Loucy (cell line): ENCODE measurements at regions not wholly inside any gene's neighbourhood (a gene's known extent, or its start where the extent isn't known, plus 50 kb on each side); places are given as distances from the start of the nearest gene placed in this dataset.

Source experiments
- H2AFZ ChIP-seq: fragments of 200-600 bp; sonication (generic); 2 replicates; pipeline ENCODE4 v1.6.0; 2016; ENCODE audit warnings: antibody characterized with exemption, mild to moderate bottlenecking, low read length, moderate library complexity
- H3F3A ChIP-seq: fragments of 200-600 bp; 2 replicates; pipeline ENCODE4 v1.6.0; 2016; ENCODE audit warnings: antibody characterized with exemption, low read depth, mild to moderate bottlenecking
- H3K27me3 ChIP-seq: fragments of 200-600 bp; sonication (generic); 2 replicates; pipeline ENCODE4 v1.6.1; 2014; ENCODE audit warnings: low read length, mild to moderate bottlenecking; ENCODE audit not compliant: insufficient read depth, poor library complexity, severe bottlenecking
- H3K36me3 ChIP-seq: fragments of 200-600 bp; sonication (generic); 2 replicates; pipeline ENCODE4 v1.6.1; 2016; ENCODE audit warnings: low read length; ENCODE audit not compliant: insufficient read depth
- H3K4me1 ChIP-seq: fragments of 200-600 bp; sonication (generic); 2 replicates; pipeline ENCODE4 v1.5.1; 2014; ENCODE audit warnings: low read length, mild to moderate bottlenecking; ENCODE audit not compliant: insufficient read depth, poor library complexity, severe bottlenecking
- H3K4me2 ChIP-seq: fragments of 200-600 bp; sonication (generic); 2 replicates; pipeline ENCODE4 v1.6.0; 2014; ENCODE audit warnings: antibody characterized with exemption, low read length, low read depth, mild to moderate bottlenecking; ENCODE audit not compliant: poor library complexity, severe bottlenecking
- H3K4me3 ChIP-seq: fragments of 200-600 bp; sonication (generic); 2 replicates; pipeline ENCODE4 v1.5.1; 2014; ENCODE audit warnings: low read length, mild to moderate bottlenecking, mixed read lengths; ENCODE audit not compliant: poor library complexity, severe bottlenecking
- H3K79me2 ChIP-seq: fragments of 200-600 bp; sonication (generic); 2 replicates; pipeline ENCODE4 v1.6.1; 2014; ENCODE audit warnings: low read length; ENCODE audit not compliant: insufficient read depth
- H3K9ac ChIP-seq: fragments of 200-600 bp; sonication (generic); 2 replicates; pipeline ENCODE4 v1.6.0; 2014; ENCODE audit warnings: mild to moderate bottlenecking, low read depth, low read length, moderate library complexity; ENCODE audit not compliant: poor library complexity, severe bottlenecking
- H3K9me2 ChIP-seq: fragments of 200-600 bp; sonication (generic); replicated peaks from 2 replicates; pipeline ENCODE4 v1.6.1; 2016; ENCODE audit warnings: low read depth, low read length, mixed read lengths
- H3K9me3 ChIP-seq: fragments of 200-600 bp; sonication (generic); 2 replicates; pipeline ENCODE4 v1.6.1; 2014; ENCODE audit warnings: mild to moderate bottlenecking, antibody characterized with exemption, low read length, low read depth; ENCODE audit not compliant: insufficient read depth
- H4K20me1 ChIP-seq: fragments of 200-600 bp; sonication (generic); 2 replicates; pipeline ENCODE4 v1.6.0; 2014; ENCODE audit warnings: antibody characterized with exemption, low read length, mild to moderate bottlenecking; ENCODE audit not compliant: insufficient read depth, poor library complexity, severe bottlenecking
- EZH2phosphoT487 ChIP-seq: fragments of 200-600 bp; IDR thresholded peaks from 2 replicates; pipeline ENCODE4 v1.6.1; 2018; ENCODE audit warnings: antibody characterized with exemption, mild to moderate bottlenecking, moderate library complexity, borderline replicate concordance
- TF ChIP-seq, protein P1 (sequence below): fragments of 200-600 bp; sonication (generic); conservative IDR thresholded peaks from 2 replicates; pipeline ENCODE4 v1.5.1; 2014; ENCODE audit warnings: mild to moderate bottlenecking, antibody characterized with exemption, low read length

DNA sequence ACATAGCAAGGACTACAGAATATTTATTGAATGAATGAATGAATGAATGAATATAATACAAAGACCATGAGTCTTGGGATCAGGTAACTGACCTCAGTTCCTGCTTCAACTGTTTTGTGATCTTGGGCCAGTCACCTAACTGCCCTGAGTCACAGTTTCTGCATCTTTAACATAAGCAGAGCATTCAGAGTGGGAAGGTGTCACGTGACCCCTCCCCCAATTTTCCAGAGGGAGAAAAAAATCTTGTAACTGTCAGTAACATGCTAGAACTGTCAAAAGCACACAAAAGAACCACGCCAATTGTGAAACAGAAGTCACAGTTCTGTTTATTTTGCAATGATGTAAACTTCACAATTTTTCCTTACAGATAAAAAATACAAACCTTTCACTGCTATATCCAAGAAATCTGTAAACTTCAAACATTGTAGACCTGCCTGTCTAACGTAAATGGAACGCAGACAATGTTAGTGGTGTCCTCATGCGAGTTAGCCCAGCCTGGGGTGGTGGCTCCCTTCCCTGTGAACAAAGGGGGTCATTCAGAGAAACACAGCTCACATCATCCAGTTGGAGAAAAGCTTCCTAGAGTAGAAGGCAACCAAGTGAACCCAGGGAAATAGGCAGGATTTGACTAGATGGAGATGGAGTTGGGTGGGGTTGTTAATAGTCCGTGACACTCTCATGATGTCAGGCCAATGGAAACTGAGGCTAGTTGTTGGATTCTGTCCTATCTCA lies 211.8 kb upstream of the ZC3H12A start:
- Histone ChIP-seq H3K4me1 (no peaks in the 10 kb centered on the region), H3K79me2 (no peaks in the 10 kb centered on the region), H2AFZ (no peak overlapping the region), H4K20me1 (no peaks in the 10 kb centered on the region), H3K27me3 (no peaks in the 10 kb centered on the region), H3K4me3 (no peak overlapping the region), H3F3A (no peaks in the 10 kb centered on the region), H3K4me2 (no peak overlapping the region), H3K9me3 (no peaks in the 10 kb centered on the region), H3K9me2 (no peaks in the 10 kb centered on the region), H3K9ac (no peak overlapping the region), H3K36me3 (no peaks in the 10 kb centered on the region)
- TF ChIP-seq, protein P1, sequence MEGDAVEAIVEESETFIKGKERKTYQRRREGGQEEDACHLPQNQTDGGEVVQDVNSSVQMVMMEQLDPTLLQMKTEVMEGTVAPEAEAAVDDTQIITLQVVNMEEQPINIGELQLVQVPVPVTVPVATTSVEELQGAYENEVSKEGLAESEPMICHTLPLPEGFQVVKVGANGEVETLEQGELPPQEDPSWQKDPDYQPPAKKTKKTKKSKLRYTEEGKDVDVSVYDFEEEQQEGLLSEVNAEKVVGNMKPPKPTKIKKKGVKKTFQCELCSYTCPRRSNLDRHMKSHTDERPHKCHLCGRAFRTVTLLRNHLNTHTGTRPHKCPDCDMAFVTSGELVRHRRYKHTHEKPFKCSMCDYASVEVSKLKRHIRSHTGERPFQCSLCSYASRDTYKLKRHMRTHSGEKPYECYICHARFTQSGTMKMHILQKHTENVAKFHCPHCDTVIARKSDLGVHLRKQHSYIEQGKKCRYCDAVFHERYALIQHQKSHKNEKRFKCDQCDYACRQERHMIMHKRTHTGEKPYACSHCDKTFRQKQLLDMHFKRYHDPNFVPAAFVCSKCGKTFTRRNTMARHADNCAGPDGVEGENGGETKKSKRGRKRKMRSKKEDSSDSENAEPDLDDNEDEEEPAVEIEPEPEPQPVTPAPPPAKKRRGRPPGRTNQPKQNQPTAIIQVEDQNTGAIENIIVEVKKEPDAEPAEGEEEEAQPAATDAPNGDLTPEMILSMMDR: no peak
- no peak for TF ChIP-seq EZH2phosphoT487

DNA sequence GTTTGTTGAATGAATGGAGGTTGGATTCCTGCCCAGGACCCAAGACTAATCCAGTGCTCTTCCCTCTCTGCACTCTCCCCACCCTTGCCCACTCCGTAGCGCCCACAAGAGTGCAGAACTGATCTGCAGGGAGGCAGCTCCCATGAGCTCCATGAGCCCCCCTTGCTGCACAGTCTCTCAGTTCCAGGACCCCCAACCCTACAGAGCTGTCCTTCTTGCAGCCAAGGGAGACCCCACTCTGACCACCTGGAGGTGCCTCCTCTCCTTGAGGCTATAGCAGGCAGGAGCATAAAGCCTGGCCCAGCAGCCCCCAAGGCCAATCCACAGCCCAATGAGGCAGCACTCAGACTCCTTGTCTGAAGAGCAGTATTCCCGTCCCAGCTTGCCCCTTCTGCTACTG lies 209.2 kb upstream of the ZC3H12A start:
- H3K9me3 ChIP-seq: no peaks in the 10 kb centered on the region
- H3K36me3 ChIP-seq: no peaks in the 10 kb centered on the region
- no peaks in the 10 kb centered on the region for H4K20me1 ChIP-seq
- no peaks in the 10 kb centered on the region for H3K27me3 ChIP-seq
- H3K9me2 ChIP-seq: no peaks in the 10 kb centered on the region
- H3K79me2 ChIP-seq: no peaks in the 10 kb centered on the region
- no peak overlapping the region for H2AFZ ChIP-seq
- TF ChIP-seq, protein P1: no peak
- no peak for TF ChIP-seq EZH2phosphoT487
- H3F3A ChIP-seq: no peaks in the 10 kb centered on the region
- H3K4me3 ChIP-seq: no peak overlapping the region
- no peak overlapping the region for H3K4me2 ChIP-seq
- H3K4me1 ChIP-seq: no peaks in the 10 kb centered on the region
- H3K9ac ChIP-seq: no peak overlapping the region

DNA sequence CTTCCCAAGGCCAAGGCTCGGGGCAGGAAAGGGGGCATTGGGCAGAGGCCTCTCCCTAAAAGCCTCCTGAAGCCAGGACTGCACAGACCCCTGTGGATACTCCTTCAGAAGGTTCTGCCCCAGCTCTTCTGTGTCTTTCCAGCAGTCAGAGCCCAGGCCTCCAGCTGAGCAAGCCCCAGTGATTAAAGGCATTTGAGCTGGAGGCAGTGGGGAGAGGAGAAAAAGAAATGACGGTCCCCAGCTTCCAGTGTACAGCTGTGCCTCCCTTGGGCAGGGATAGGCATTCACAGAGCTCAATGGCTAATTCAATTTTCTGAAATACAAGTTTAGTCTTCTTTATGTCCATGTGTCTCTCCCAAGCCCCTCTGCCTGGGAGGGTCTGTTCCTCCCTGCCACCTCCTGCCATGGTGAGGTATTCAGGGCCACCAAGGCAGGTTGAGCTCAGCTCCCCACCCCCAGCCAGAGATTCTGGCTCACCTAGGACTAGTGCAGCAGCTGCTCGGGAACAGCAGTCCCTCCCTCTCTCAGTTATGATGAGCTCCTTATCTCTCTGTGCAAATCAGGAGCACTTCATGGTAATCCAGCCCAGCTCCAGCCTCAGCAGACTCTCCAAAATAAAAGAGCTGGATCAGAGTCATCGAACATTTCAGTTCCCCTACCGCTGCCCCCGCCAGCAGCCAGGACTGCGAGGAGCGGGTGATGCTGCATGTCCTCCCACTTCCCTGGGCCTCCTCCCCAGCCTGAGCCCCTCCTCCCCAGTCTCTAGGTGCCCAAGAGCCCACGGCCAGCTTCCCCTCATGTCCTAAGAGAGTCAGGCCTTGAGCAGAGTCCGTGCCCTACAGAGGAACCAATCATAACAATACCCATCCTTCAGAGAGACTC lies 208.4 kb upstream of the ZC3H12A start:
- H3K9me2 ChIP-seq: no peaks in the 10 kb centered on the region
- no peaks in the 10 kb centered on the region for H3K36me3 ChIP-seq
- H3K9ac ChIP-seq: no peak overlapping the region
- H3K27me3 ChIP-seq: no peaks in the 10 kb centered on the region
- TF ChIP-seq, protein P1: no peak
- no peak for TF ChIP-seq EZH2phosphoT487
- no peaks in the 10 kb centered on the region for H3K9me3 ChIP-seq
- H4K20me1 ChIP-seq: no peaks in the 10 kb centered on the region
- no peak overlapping the region for H3K4me2 ChIP-seq
- H3F3A ChIP-seq: no peaks in the 10 kb centered on the region
- H3K4me3 ChIP-seq: no peak overlapping the region
- H2AFZ ChIP-seq: no peak overlapping the region
- H3K4me1 ChIP-seq: no peaks in the 10 kb centered on the region
- no peaks in the 10 kb centered on the region for H3K79me2 ChIP-seq
